ENCODE measurements at regions not wholly inside any gene's neighbourhood (a gene's known extent, or its start where the extent isn't known, plus 50 kb on each side); places are given as distances from the start of the nearest gene placed in this dataset.

- TF ChIP-seq CTCF (IDR thresholded peaks at IDR 0.05): no peak
- TF ChIP-seq POLR2A (IDR thresholded peaks at IDR 0.05): no peak
Measured at GRCh38 chr6:119800526-119800925, 451.0 kb upstream of the MAN1A1 start.

Data from uterus (tissue), 2 donors.